Vagina (tissue), 2 donors: ENCODE measurements at regions not wholly inside any gene's neighbourhood (a gene's known extent, or its start where the extent isn't known, plus 50 kb on each side); places are given as distances from the start of the nearest gene placed in this dataset.
"Not testable (repeated sequence)": the region's sequence is repeated elsewhere in the genome, so short reads cannot be mapped to it uniquely, and the experiment has no call there.

Source experiments
- POLR2A ChIP-seq, 2 donors: fragments of 450-650 bp; IDR thresholded peaks; one replicate each; pipeline ENCODE4 v1.6.1; 2017; ENCODE audit warnings: antibody characterized with exemption in 2 of 2, mild to moderate bottlenecking in 2 of 2, moderate library complexity in 2 of 2
- POLR2AphosphoS5 ChIP-seq, 2 donors: sonication (generic); formaldehyde crosslinking; IDR thresholded peaks; one replicate each; pipeline ENCODE4 v1.9.0; 2017; ENCODE audit warnings: antibody characterized with exemption in 2 of 2, mild to moderate bottlenecking in 2 of 2, low read depth in 1 of 2; ENCODE audit not compliant: insufficient read depth in 1 of 2
- TF ChIP-seq, protein P1 (sequence below), 3 experiments: fragments of 450-650 bp in 2 of 3; fragments of 200-600 bp in 1 of 3; sonication (generic) in 1 of 3; IDR thresholded peaks; one replicate each; pipeline ENCODE4 v1.5.1; 2017 to 2019; ENCODE audit warnings: antibody characterized with exemption in 3 of 3, mild to moderate bottlenecking in 2 of 3, moderate library complexity in 2 of 3

DNA sequence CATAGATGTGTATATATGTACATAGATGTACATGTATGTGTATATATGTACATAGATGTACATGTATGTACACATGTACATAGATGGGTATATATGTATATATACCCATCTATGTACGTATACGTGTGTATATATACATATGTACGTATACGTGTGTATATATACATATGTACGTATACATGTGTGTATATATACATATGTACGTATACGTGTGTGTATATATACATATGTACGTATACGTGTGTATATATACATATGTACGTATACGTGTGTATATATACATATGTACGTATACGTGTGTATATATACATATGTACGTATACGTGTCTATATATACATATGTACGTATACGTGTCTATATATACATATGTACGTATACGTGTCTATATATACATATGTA, 1388.8 kb downstream of the CDH8 start:
- TF ChIP-seq, protein P1, sequence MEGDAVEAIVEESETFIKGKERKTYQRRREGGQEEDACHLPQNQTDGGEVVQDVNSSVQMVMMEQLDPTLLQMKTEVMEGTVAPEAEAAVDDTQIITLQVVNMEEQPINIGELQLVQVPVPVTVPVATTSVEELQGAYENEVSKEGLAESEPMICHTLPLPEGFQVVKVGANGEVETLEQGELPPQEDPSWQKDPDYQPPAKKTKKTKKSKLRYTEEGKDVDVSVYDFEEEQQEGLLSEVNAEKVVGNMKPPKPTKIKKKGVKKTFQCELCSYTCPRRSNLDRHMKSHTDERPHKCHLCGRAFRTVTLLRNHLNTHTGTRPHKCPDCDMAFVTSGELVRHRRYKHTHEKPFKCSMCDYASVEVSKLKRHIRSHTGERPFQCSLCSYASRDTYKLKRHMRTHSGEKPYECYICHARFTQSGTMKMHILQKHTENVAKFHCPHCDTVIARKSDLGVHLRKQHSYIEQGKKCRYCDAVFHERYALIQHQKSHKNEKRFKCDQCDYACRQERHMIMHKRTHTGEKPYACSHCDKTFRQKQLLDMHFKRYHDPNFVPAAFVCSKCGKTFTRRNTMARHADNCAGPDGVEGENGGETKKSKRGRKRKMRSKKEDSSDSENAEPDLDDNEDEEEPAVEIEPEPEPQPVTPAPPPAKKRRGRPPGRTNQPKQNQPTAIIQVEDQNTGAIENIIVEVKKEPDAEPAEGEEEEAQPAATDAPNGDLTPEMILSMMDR (IDR thresholded peaks at IDR 0.05): not testable (repeated sequence)
- TF ChIP-seq POLR2A (IDR thresholded peaks at IDR 0.05); POLR2AphosphoS5 (IDR thresholded peaks at IDR 0.05; ENCODE audit: insufficient read depth in 1 of 2, low read depth in 1 of 2): not testable (repeated sequence)
